WTC11 (cell line): ENCODE measurements at regions not wholly inside any gene's neighbourhood (a gene's known extent, or its start where the extent isn't known, plus 50 kb on each side); places are given as distances from the start of the nearest gene placed in this dataset.

Source experiments
- ATAC-seq: fragments of 200-7000 bp; cut with Tn5 transposase; 2 replicates; pipeline ENCODE4 v1.10.0; 2021; ENCODE audit warnings: mild to moderate bottlenecking, moderate library complexity
- CTCF ChIA-PET: fragments of 300-600 bp; sonication (Branson Sonifier 250); formaldehyde crosslinking; loops from one replicate; lab custom pipeline; 2021; ENCODE audit warnings: antibody characterized with exemption; lab: Charles Lee
- POLR2A ChIA-PET: fragments of 350-600 bp; sonication (Branson Sonifier 250); formaldehyde crosslinking; loops from one replicate; lab custom pipeline; 2021; ENCODE audit warnings: antibody characterized with exemption; lab: Charles Lee
- DNase-seq: peaks from one replicate; pipeline ENCODE4 v3.0.0; 2021; ENCODE audit warnings: low spot score
- H3K27ac Mint-ChIP-seq: 2 replicates; pipeline ENCODE4 v1.8.0; 2021; ENCODE audit warnings: mixed read lengths
- H3K27me3 Mint-ChIP-seq: 2 replicates; pipeline ENCODE4 v1.8.0; 2021; ENCODE audit warnings: low read depth, mild to moderate bottlenecking, moderate library complexity, mixed read lengths
- H3K36me3 Mint-ChIP-seq: 2 replicates; pipeline ENCODE4 v1.8.0; 2021; ENCODE audit warnings: mixed read lengths
- H3K4me1 Mint-ChIP-seq: 2 replicates; pipeline ENCODE4 v1.8.0; 2022; ENCODE audit warnings: mixed read lengths
- H3K4me3 Mint-ChIP-seq: 2 replicates; pipeline ENCODE4 v1.8.0; 2021; ENCODE audit warnings: mild to moderate bottlenecking, moderate library complexity, mixed read lengths
- H3K9me3 Mint-ChIP-seq: 2 replicates; pipeline ENCODE4 v1.8.0; 2021; ENCODE audit warnings: mixed read lengths
- ATF1 ChIP-seq: sonication (generic); formaldehyde crosslinking; IDR thresholded peaks from 2 replicates; pipeline ENCODE4 v1.8.1; 2023; ENCODE audit warnings: mild to moderate bottlenecking, moderate library complexity, missing genetic modification reagents
- ATF3 ChIP-seq: sonication (generic); formaldehyde crosslinking; conservative IDR thresholded peaks from 2 replicates; pipeline ENCODE4 v1.8.1; 2022; ENCODE audit warnings: mild to moderate bottlenecking, missing genetic modification reagents
- ATF6 ChIP-seq: sonication (generic); formaldehyde crosslinking; IDR thresholded peaks from 2 replicates; pipeline ENCODE4 v1.8.1; 2023; ENCODE audit warnings: mild to moderate bottlenecking, missing genetic modification reagents
- CBFB ChIP-seq: sonication (generic); formaldehyde crosslinking; IDR thresholded peaks from 2 replicates; pipeline ENCODE4 v1.8.1; 2022; ENCODE audit warnings: mild to moderate bottlenecking, low read depth, missing genetic modification reagents
- CREM ChIP-seq: sonication (generic); formaldehyde crosslinking; IDR thresholded peaks from 2 replicates; pipeline ENCODE4 v1.8.1; 2022; ENCODE audit warnings: mild to moderate bottlenecking, missing genetic modification reagents, moderate library complexity
- E2F5 ChIP-seq: sonication (generic); formaldehyde crosslinking; IDR thresholded peaks from 2 replicates; pipeline ENCODE4 v1.8.1; 2022; ENCODE audit warnings: mild to moderate bottlenecking, moderate library complexity, missing genetic modification reagents
- JAZF1 ChIP-seq: fragments of 250-450 bp; sonication (Bioruptor Pico); IDR thresholded peaks from 2 replicates; pipeline ENCODE4 v1.9.0; 2021; ENCODE audit warnings: moderate library complexity, mild to moderate bottlenecking, inconsistent platforms
- MAX ChIP-seq: sonication (generic); formaldehyde crosslinking; IDR thresholded peaks from 2 replicates; pipeline ENCODE4 v1.8.0; 2022; ENCODE audit warnings: mild to moderate bottlenecking, missing genetic modification reagents
- MXD4 ChIP-seq: fragments of 250-450 bp; sonication (Bioruptor Pico); IDR thresholded peaks from 2 replicates; pipeline ENCODE4 v1.8.0; 2021; ENCODE audit warnings: mild to moderate bottlenecking, moderate library complexity, borderline replicate concordance
- NFE2L1 ChIP-seq: sonication (generic); formaldehyde crosslinking; IDR thresholded peaks from 2 replicates; pipeline ENCODE4 v1.8.1; 2023; ENCODE audit warnings: missing genetic modification reagents
- NFYB ChIP-seq: sonication (generic); formaldehyde crosslinking; conservative IDR thresholded peaks from 2 replicates; pipeline ENCODE4 v1.8.0; 2022; ENCODE audit warnings: low read depth, missing genetic modification reagents
- SOX15 ChIP-seq: fragments of 250-450 bp; sonication (Bioruptor Pico); IDR thresholded peaks from 2 replicates; pipeline ENCODE4 v1.9.0; 2021; ENCODE audit warnings: mild to moderate bottlenecking
- STAT6 ChIP-seq: sonication (generic); formaldehyde crosslinking; conservative IDR thresholded peaks from 2 replicates; pipeline ENCODE4 v1.8.1; 2023; ENCODE audit warnings: mild to moderate bottlenecking, low read depth, missing genetic modification reagents, moderate library complexity
- TEAD1 ChIP-seq: sonication (generic); formaldehyde crosslinking; IDR thresholded peaks from 2 replicates; pipeline ENCODE4 v1.8.0; 2022; ENCODE audit warnings: mild to moderate bottlenecking, missing genetic modification reagents
- TEAD4 ChIP-seq: sonication (generic); formaldehyde crosslinking; IDR thresholded peaks from 2 replicates; pipeline ENCODE4 v1.8.0; 2022; ENCODE audit warnings: mild to moderate bottlenecking, missing genetic modification reagents
- TP53 ChIP-seq: sonication (generic); formaldehyde crosslinking; IDR thresholded peaks from 2 replicates; pipeline ENCODE4 v1.8.1; 2023; ENCODE audit warnings: mild to moderate bottlenecking, missing genetic modification reagents
- ZBTB21 ChIP-seq: sonication (generic); formaldehyde crosslinking; IDR thresholded peaks from 2 replicates; pipeline ENCODE4 v1.8.1; 2023; ENCODE audit warnings: mild to moderate bottlenecking, missing genetic modification reagents, borderline replicate concordance
- ZBTB43 ChIP-seq: sonication (generic); formaldehyde crosslinking; IDR thresholded peaks from 2 replicates; pipeline ENCODE4 v1.8.1; 2023; ENCODE audit warnings: mild to moderate bottlenecking, missing genetic modification reagents
- ZNF121 ChIP-seq: sonication (generic); formaldehyde crosslinking; IDR thresholded peaks from 2 replicates; pipeline ENCODE4 v1.8.0; 2023; ENCODE audit warnings: missing genetic modification reagents
- ZNF263 ChIP-seq: sonication (generic); formaldehyde crosslinking; IDR thresholded peaks from 2 replicates; pipeline ENCODE4 v1.8.1; 2022; ENCODE audit warnings: low read depth, mild to moderate bottlenecking, moderate library complexity, missing genetic modification reagents
- ZNF425 ChIP-seq: fragments of 250-450 bp; sonication (Bioruptor Pico); conservative IDR thresholded peaks from 2 replicates; pipeline ENCODE4 v1.9.0; 2021; ENCODE audit warnings: mild to moderate bottlenecking

GRCh38 chr5:116361171-116361967, 213.3 kb downstream of the SEMA6A start (continued):
- TF ChIP-seq STAT6 (no peak), CBFB (CRISPR knock-in tag) (0 out of 2 replicates have a peak, but pooled peaks have one; percentile 43), ZNF425 (CRISPR knock-in tag) (no peak), TEAD1 (CRISPR knock-in tag) (no peak), ZBTB21 (0 out of 2 replicates have a peak, but pooled peaks have one; percentile 21), MXD4 (no peak), TEAD4 (no peak), E2F5 (peak; percentile 51; the same call in 1 of the 2 replicates), TP53 (CRISPR knock-in tag) (0 out of 2 replicates have a peak, but pooled peaks have one; percentile 53), ATF6 (CRISPR knock-in tag) (no peak), JAZF1 (no peak), MAX (peak; percentile 83), ATF3 (CRISPR knock-in tag) (no peak), NFYB (CRISPR knock-in tag) (no peak), SOX15 (no peak), NFE2L1 (CRISPR knock-in tag) (no peak)
- TF ChIP-seq, all 79 proteins: peak for 10

- H3K27ac Mint-ChIP-seq, result no peak overlapping the region
- no peak overlapping the region for H3K4me3 Mint-ChIP-seq
- CTCF ChIA-PET, result interaction anchor here (0.7 to 2.2 kb wide), 3 partner anchors 16 to 72 kb away, joined by 3 to 16 read pairs (median 8); no protein-coding TSS in a partner anchor
- DNase-seq, result no peak
- H3K36me3 Mint-ChIP-seq, result no peaks in the 10 kb centered on the region
- H3K9me3 Mint-ChIP-seq, result peaks cover 2% of the 10 kb centered on the region
- POLR2A ChIA-PET, result no interaction called here
- peaks cover 7% of the 10 kb centered on the region for H3K27me3 Mint-ChIP-seq
- no peak for ATAC-seq
- peaks cover 5% of the 10 kb centered on the region for H3K4me1 Mint-ChIP-seq
- no peak for TF ChIP-seq ATF1 (CRISPR knock-in tag)
- no peak for TF ChIP-seq ZNF263 (CRISPR knock-in tag)
- TF ChIP-seq ZNF121 (CRISPR knock-in tag), result no peak
- no peak for TF ChIP-seq CREM (CRISPR knock-in tag)
- TF ChIP-seq E2F5, result no peak
- TF ChIP-seq ZBTB43 (CRISPR knock-in tag), result no peak
- TF ChIP-seq TEAD1 (CRISPR knock-in tag), result no peak
Observed at GRCh38 chr5:116360008-116360853, 214.4 kb downstream of the SEMA6A start.
